WTC11 (cell line): ENCODE measurements at regions not wholly inside any gene's neighbourhood (a gene's known extent, or its start where the extent isn't known, plus 50 kb on each side); places are given as distances from the start of the nearest gene placed in this dataset.

Experiments used
- ATAC-seq: fragments of 200-7000 bp; cut with Tn5 transposase; 2 replicates; pipeline ENCODE4 v1.10.0; 2021; ENCODE audit warnings: mild to moderate bottlenecking, moderate library complexity
- CTCF ChIA-PET: fragments of 300-600 bp; sonication (Branson Sonifier 250); formaldehyde crosslinking; loops from one replicate; lab custom pipeline; 2021; ENCODE audit warnings: antibody characterized with exemption; lab: Charles Lee
- POLR2A ChIA-PET: fragments of 350-600 bp; sonication (Branson Sonifier 250); formaldehyde crosslinking; loops from one replicate; lab custom pipeline; 2021; ENCODE audit warnings: antibody characterized with exemption; lab: Charles Lee
- DNase-seq: peaks from one replicate; pipeline ENCODE4 v3.0.0; 2021; ENCODE audit warnings: low spot score
- H3K27ac Mint-ChIP-seq: 2 replicates; pipeline ENCODE4 v1.8.0; 2021; ENCODE audit warnings: mixed read lengths
- H3K27me3 Mint-ChIP-seq: 2 replicates; pipeline ENCODE4 v1.8.0; 2021; ENCODE audit warnings: low read depth, mild to moderate bottlenecking, moderate library complexity, mixed read lengths
- H3K36me3 Mint-ChIP-seq: 2 replicates; pipeline ENCODE4 v1.8.0; 2021; ENCODE audit warnings: mixed read lengths
- H3K4me1 Mint-ChIP-seq: 2 replicates; pipeline ENCODE4 v1.8.0; 2022; ENCODE audit warnings: mixed read lengths
- H3K4me3 Mint-ChIP-seq: 2 replicates; pipeline ENCODE4 v1.8.0; 2021; ENCODE audit warnings: mild to moderate bottlenecking, moderate library complexity, mixed read lengths
- H3K9me3 Mint-ChIP-seq: 2 replicates; pipeline ENCODE4 v1.8.0; 2021; ENCODE audit warnings: mixed read lengths
- AR ChIP-seq: fragments of 250-450 bp; sonication (Bioruptor Pico); IDR thresholded peaks from 2 replicates; pipeline ENCODE4 v1.9.0; 2021; ENCODE audit warnings: mild to moderate bottlenecking
- ATF3 ChIP-seq: sonication (generic); formaldehyde crosslinking; conservative IDR thresholded peaks from 2 replicates; pipeline ENCODE4 v1.8.1; 2022; ENCODE audit warnings: mild to moderate bottlenecking, missing genetic modification reagents
- CDX4 ChIP-seq: fragments of 250-450 bp; sonication (Bioruptor Pico); IDR thresholded peaks from 2 replicates; pipeline ENCODE4 v1.9.0; 2021; ENCODE audit warnings: moderate library complexity, mild to moderate bottlenecking, inconsistent platforms, borderline replicate concordance
- CREB1 ChIP-seq: sonication (generic); formaldehyde crosslinking; IDR thresholded peaks from 2 replicates; pipeline ENCODE4 v1.8.0; 2023; ENCODE audit warnings: mild to moderate bottlenecking, missing genetic modification reagents
- E2F4 ChIP-seq: sonication (generic); formaldehyde crosslinking; IDR thresholded peaks from 2 replicates; pipeline ENCODE4 v1.8.1; 2022; ENCODE audit warnings: low read depth, mild to moderate bottlenecking, moderate library complexity, missing genetic modification reagents, borderline replicate concordance
- ELF4 ChIP-seq: sonication (generic); formaldehyde crosslinking; IDR thresholded peaks from 2 replicates; pipeline ENCODE4 v1.8.1; 2022; ENCODE audit warnings: low read depth, mild to moderate bottlenecking, moderate library complexity, missing genetic modification reagents
- EMX1 ChIP-seq: fragments of 250-450 bp; sonication (Bioruptor Pico); IDR thresholded peaks from 2 replicates; pipeline ENCODE4 v1.8.0; 2021; ENCODE audit warnings: mild to moderate bottlenecking
- GABPB1 ChIP-seq: sonication (generic); formaldehyde crosslinking; IDR thresholded peaks from 2 replicates; pipeline ENCODE4 v1.8.1; 2023; ENCODE audit warnings: mild to moderate bottlenecking, missing genetic modification reagents
- GTF2I ChIP-seq: fragments of 250-450 bp; sonication (Bioruptor Pico); conservative IDR thresholded peaks from 2 replicates; pipeline ENCODE4 v1.4.0; 2021; ENCODE audit warnings: mild to moderate bottlenecking
- HMGXB4 ChIP-seq: sonication (generic); formaldehyde crosslinking; IDR thresholded peaks from 2 replicates; pipeline ENCODE4 v1.8.1; 2023; ENCODE audit warnings: mild to moderate bottlenecking, moderate library complexity, missing genetic modification reagents
- JUN ChIP-seq: sonication (generic); formaldehyde crosslinking; IDR thresholded peaks from 2 replicates; pipeline ENCODE4 v1.8.0; 2023; ENCODE audit warnings: mild to moderate bottlenecking, missing genetic modification reagents
- MLX ChIP-seq: sonication (generic); formaldehyde crosslinking; IDR thresholded peaks from 2 replicates; pipeline ENCODE4 v1.8.1; 2023; ENCODE audit warnings: mild to moderate bottlenecking, missing genetic modification reagents, moderate library complexity
- MXD4 ChIP-seq: fragments of 250-450 bp; sonication (Bioruptor Pico); IDR thresholded peaks from 2 replicates; pipeline ENCODE4 v1.8.0; 2021; ENCODE audit warnings: mild to moderate bottlenecking, moderate library complexity, borderline replicate concordance
- MYBL2 ChIP-seq: sonication (generic); formaldehyde crosslinking; IDR thresholded peaks from 2 replicates; pipeline ENCODE4 v1.8.1; 2023; ENCODE audit warnings: mild to moderate bottlenecking, moderate library complexity, missing genetic modification reagents
- NFE2L1 ChIP-seq: sonication (generic); formaldehyde crosslinking; IDR thresholded peaks from 2 replicates; pipeline ENCODE4 v1.8.1; 2023; ENCODE audit warnings: missing genetic modification reagents
- SMAD3 ChIP-seq: sonication (generic); formaldehyde crosslinking; IDR thresholded peaks from 2 replicates; pipeline ENCODE4 v1.8.0; 2022; ENCODE audit warnings: missing genetic modification reagents, mild to moderate bottlenecking, borderline replicate concordance
- SOX15 ChIP-seq: fragments of 250-450 bp; sonication (Bioruptor Pico); IDR thresholded peaks from 2 replicates; pipeline ENCODE4 v1.9.0; 2021; ENCODE audit warnings: mild to moderate bottlenecking
- SP1 ChIP-seq: sonication (generic); formaldehyde crosslinking; conservative IDR thresholded peaks from 2 replicates; pipeline ENCODE4 v1.8.1; 2022; ENCODE audit warnings: missing genetic modification reagents
- TEAD4 ChIP-seq: sonication (generic); formaldehyde crosslinking; IDR thresholded peaks from 2 replicates; pipeline ENCODE4 v1.8.0; 2022; ENCODE audit warnings: mild to moderate bottlenecking, missing genetic modification reagents
- ZMAT4 ChIP-seq: fragments of 250-450 bp; sonication (Bioruptor Pico); IDR thresholded peaks from 2 replicates; pipeline ENCODE4 v1.9.0; 2021; ENCODE audit warnings: mild to moderate bottlenecking
- ZNF121 ChIP-seq: sonication (generic); formaldehyde crosslinking; IDR thresholded peaks from 2 replicates; pipeline ENCODE4 v1.8.0; 2023; ENCODE audit warnings: missing genetic modification reagents
- ZNF396 ChIP-seq: fragments of 250-450 bp; sonication (Bioruptor Pico); IDR thresholded peaks from 2 replicates; pipeline ENCODE4 v1.8.0; 2021; ENCODE audit warnings: mild to moderate bottlenecking, moderate library complexity, borderline replicate concordance
- ZNF425 ChIP-seq: fragments of 250-450 bp; sonication (Bioruptor Pico); conservative IDR thresholded peaks from 2 replicates; pipeline ENCODE4 v1.9.0; 2021; ENCODE audit warnings: mild to moderate bottlenecking
- ZSCAN18 ChIP-seq: fragments of 250-450 bp; sonication (Bioruptor Pico); IDR thresholded peaks from 2 replicates; pipeline ENCODE4 v2.1.2; 2022; ENCODE audit warnings: mild to moderate bottlenecking, moderate library complexity

- TF ChIP-seq NFE2L1: no peak
- no peak for TF ChIP-seq EMX1 (CRISPR knock-in tag)
- no peak for TF ChIP-seq SMAD3 (CRISPR knock-in tag)
Measured at GRCh38 chr14:95418858-95419257, 97.6 kb downstream of the SYNE3 start (continued).

- ChIA-PET POLR2A (no interaction called here), CTCF (interaction anchor here (1.0 to 3.0 kb wide), 6 partner anchors 10 to 419 kb away, joined by 3 to 17 read pairs (median 6); no protein-coding TSS in a partner anchor)
- peaks cover 9% of the 10 kb centered on the region for H3K27me3 Mint-ChIP-seq
- H3K4me3 Mint-ChIP-seq: no peak overlapping the region
- no peak overlapping the region for H3K27ac Mint-ChIP-seq
- ATAC-seq: no peak; the same call in 1 of the 2 replicates
- TF ChIP-seq ELF4 (CRISPR knock-in tag) (no peak), SP1 (CRISPR knock-in tag) (no peak), ZNF396 (CRISPR knock-in tag) (no peak), E2F4 (no peak), MXD4 (CRISPR knock-in tag) (no peak), CDX4 (no peak), JUN (CRISPR knock-in tag) (no peak), HMGXB4 (CRISPR knock-in tag) (no peak)
- no peaks in the 10 kb centered on the region for H3K36me3 Mint-ChIP-seq
- peaks cover 18% of the 10 kb centered on the region for H3K9me3 Mint-ChIP-seq
- peaks cover 7% of the 10 kb centered on the region for H3K4me1 Mint-ChIP-seq
- no peak for DNase-seq
Measured at GRCh38 chr14:95417492-95417891, 97.8 kb upstream of the CLMN start.

GRCh38 chr14:95415993-95416392, 96.3 kb upstream of the CLMN start:
- no peak overlapping the region for H3K27ac Mint-ChIP-seq
- peaks cover 11% of the 10 kb centered on the region for H3K9me3 Mint-ChIP-seq
- ChIA-PET POLR2A (no interaction called here), CTCF (interaction anchor here (1.6 to 3.0 kb wide), 3 partner anchors 11 to 27 kb away, joined by 7 to 17 read pairs (median 8); no protein-coding TSS in a partner anchor)
- peaks cover 1% of the 10 kb centered on the region for H3K27me3 Mint-ChIP-seq
- no peak for DNase-seq
- H3K36me3 Mint-ChIP-seq: no peaks in the 10 kb centered on the region
- no peak overlapping the region for H3K4me3 Mint-ChIP-seq
- no peak for ATAC-seq
- peaks cover 7% of the 10 kb centered on the region for H3K4me1 Mint-ChIP-seq
- TF ChIP-seq GABPB1 (CRISPR knock-in tag) (no peak), ZSCAN18 (CRISPR knock-in tag) (no peak), MLX (CRISPR knock-in tag) (no peak), TEAD4 (CRISPR knock-in tag) (no peak), ATF3 (no peak), AR (CRISPR knock-in tag) (no peak), MYBL2 (CRISPR knock-in tag) (no peak), GTF2I (CRISPR knock-in tag) (no peak), ZMAT4 (no peak), SOX15 (no peak), ZNF121 (CRISPR knock-in tag) (no peak), ZNF425 (CRISPR knock-in tag) (no peak), CREB1 (no peak)
